Urinary bladder (tissue), 3 donors: ENCODE measurements at regions not wholly inside any gene's neighbourhood (a gene's known extent, or its start where the extent isn't known, plus 50 kb on each side); places are given as distances from the start of the nearest gene placed in this dataset.

Experiments
- DNase-seq: peaks from one replicate; pipeline ENCODE4 v3.0.0-alpha.2; 2015; ENCODE audit errors: extremely low spot score
- H3K27ac ChIP-seq: one replicate; pipeline ENCODE4 v1.5.1; 2013; ENCODE audit warnings: low read depth, mild to moderate bottlenecking, moderate library complexity
- H3K36me3 ChIP-seq: one replicate; pipeline ENCODE4 v1.6.1; 2013; ENCODE audit warnings: mild to moderate bottlenecking, moderate library complexity; ENCODE audit not compliant: insufficient read depth
- H3K4me1 ChIP-seq: one replicate; pipeline ENCODE4 v1.6.1; 2013; ENCODE audit warnings: mild to moderate bottlenecking, moderate library complexity; ENCODE audit not compliant: insufficient read depth
- H3K4me3 ChIP-seq: one replicate; pipeline ENCODE4 v1.5.1; 2013; ENCODE audit warnings: low read depth, low read length
- WGBS: extraction: QIAGEN DNeasy Blood & Tissue Kit; methylation state at CpG from one replicate; pipeline ENCODE4 v1.1.7; 2013; 5-methylcytosine and 5-hydroxymethylcytosine counted together
- donor health status: healthy with polysubstance abuse.
- donor health status: healthy.

- DNase-seq, result no peak
- no peak overlapping the region for H3K27ac ChIP-seq
- no peaks in the 10 kb centered on the region for H3K36me3 ChIP-seq
- WGBS, result 65% methylated on average over 5 of the region's 5 CpGs
- no peaks in the 10 kb centered on the region for H3K4me1 ChIP-seq
- no peak overlapping the region for H3K4me3 ChIP-seq
Measured at GRCh38 chr7:47684728-47685127, 102.8 kb upstream of the TNS3 start.

GRCh38 chr7:47683485-47683898 is 101.6 kb upstream of the TNS3 start:
- H3K36me3 ChIP-seq, result no peaks in the 10 kb centered on the region
- no peaks in the 10 kb centered on the region for H3K4me1 ChIP-seq
- no peak overlapping the region for H3K4me3 ChIP-seq
- H3K27ac ChIP-seq, result no peak overlapping the region
- DNase-seq, result no peak
- WGBS, result 90% methylated on average over 6 of the region's 6 CpGs

- no peak overlapping the region for H3K27ac ChIP-seq
- H3K36me3 ChIP-seq, result no peaks in the 10 kb centered on the region
- H3K4me1 ChIP-seq, result no peaks in the 10 kb centered on the region
- 90% methylated on average over 6 of the region's 6 CpGs for WGBS
- no peak for DNase-seq
- H3K4me3 ChIP-seq, result no peak overlapping the region
Measured at GRCh38 chr7:47682874-47683273, 101.0 kb upstream of the TNS3 start.

- WGBS, result 91% methylated on average over 8 of the region's 8 CpGs
- Histone ChIP-seq H3K4me1 (no peaks in the 10 kb centered on the region), H3K4me3 (no peak overlapping the region), H3K27ac (no peak overlapping the region), H3K36me3 (no peaks in the 10 kb centered on the region)
- no peak for DNase-seq
Measured at GRCh38 chr7:47681249-47681810, 99.4 kb upstream of the TNS3 start.

- H3K27ac ChIP-seq, result no peak overlapping the region
- no peaks in the 10 kb centered on the region for H3K36me3 ChIP-seq
- H3K4me1 ChIP-seq, result no peaks in the 10 kb centered on the region
- 96% methylated on average over 6 of the region's 6 CpGs for WGBS
- H3K4me3 ChIP-seq, result no peak overlapping the region
- DNase-seq, result no peak
Measured at GRCh38 chr7:47678641-47679380, 96.9 kb upstream of the TNS3 start.

- no peaks in the 10 kb centered on the region for H3K4me1 ChIP-seq
- no peak overlapping the region for H3K27ac ChIP-seq
- H3K4me3 ChIP-seq, result no peak overlapping the region
- DNase-seq, result no peak
- WGBS, result 77% methylated on average over 1 of the region's 1 CpG
- H3K36me3 ChIP-seq, result no peaks in the 10 kb centered on the region
Measured at GRCh38 chr7:47677664-47678063, 95.8 kb upstream of the TNS3 start.

GRCh38 chr7:47677093-47677492 is 95.2 kb upstream of the TNS3 start:
- H3K4me3 ChIP-seq, result no peak overlapping the region
- H3K27ac ChIP-seq, result no peak overlapping the region
- no peaks in the 10 kb centered on the region for H3K4me1 ChIP-seq
- WGBS, result 97% methylated on average over 2 of the region's 2 CpGs
- no peaks in the 10 kb centered on the region for H3K36me3 ChIP-seq
- no peak for DNase-seq

- no peak overlapping the region for H3K27ac ChIP-seq
- no peak overlapping the region for H3K4me3 ChIP-seq
- no peaks in the 10 kb centered on the region for H3K36me3 ChIP-seq
- 90% methylated on average over 3 of the region's 3 CpGs for WGBS
- H3K4me1 ChIP-seq, result no peaks in the 10 kb centered on the region
- DNase-seq, result no peak
Measured at GRCh38 chr7:47672977-47673381, 91.1 kb upstream of the TNS3 start.

GRCh38 chr7:47672271-47672791 is 90.4 kb upstream of the TNS3 start:
- no peak for DNase-seq
- Histone ChIP-seq H3K4me1 (no peaks in the 10 kb centered on the region), H3K4me3 (no peak overlapping the region), H3K36me3 (no peaks in the 10 kb centered on the region), H3K27ac (no peak overlapping the region)
- WGBS, result 76% methylated on average over 7 of the region's 7 CpGs

GRCh38 chr7:47671358-47671757 is 89.4 kb upstream of the TNS3 start:
- WGBS, result 89% methylated on average over 13 of the region's 13 CpGs
- H3K4me1 ChIP-seq, result no peaks in the 10 kb centered on the region
- no peak overlapping the region for H3K27ac ChIP-seq
- no peak for DNase-seq
- no peak overlapping the region for H3K4me3 ChIP-seq
- no peaks in the 10 kb centered on the region for H3K36me3 ChIP-seq

- Histone ChIP-seq H3K36me3 (no peaks in the 10 kb centered on the region), H3K4me1 (no peaks in the 10 kb centered on the region), H3K4me3 (no peak overlapping the region), H3K27ac (no peak overlapping the region)
- no peak for DNase-seq
- WGBS, result 88% methylated on average over 6 of the region's 6 CpGs
Measured at GRCh38 chr7:47670729-47671128, 88.8 kb upstream of the TNS3 start.

- H3K27ac ChIP-seq, result peak overlapping the region; percentile 66
- no peak overlapping the region for H3K4me3 ChIP-seq
- WGBS, result 71% methylated on average over 8 of the region's 8 CpGs
Measured at GRCh38 chr7:47669901-47670384, 88.0 kb upstream of the TNS3 start.

GRCh38 chr7:47669178-47669891 is 87.4 kb upstream of the TNS3 start:
- H3K36me3 ChIP-seq, result no peaks in the 10 kb centered on the region
- H3K4me1 ChIP-seq, result no peaks in the 10 kb centered on the region
- peak overlapping the region; percentile 66 for H3K27ac ChIP-seq
- no peak for DNase-seq
- 63% methylated on average over 10 of the region's 10 CpGs for WGBS
- no peak overlapping the region for H3K4me3 ChIP-seq

More at GRCh38 chr7:47669901-47670384, 88.0 kb upstream of the TNS3 start:
- Histone ChIP-seq H3K4me1 (no peaks in the 10 kb centered on the region), H3K36me3 (no peaks in the 10 kb centered on the region)
- no peak for DNase-seq
